Subcutaneous abdominal adipose tissue (tissue), 5 donors: ENCODE measurements at regions not wholly inside any gene's neighbourhood (a gene's known extent, or its start where the extent isn't known, plus 50 kb on each side); places are given as distances from the start of the nearest gene placed in this dataset.

Source experiments
- H3K27ac ChIP-seq: one replicate; pipeline ENCODE4 v1.7.0; 2013; ENCODE audit warnings: low read depth, mild to moderate bottlenecking, inconsistent platforms, low read length, moderate library complexity
- H3K27me3 ChIP-seq, 5 donors: one replicate each; pipeline ENCODE4 v1.7.0; 2013; ENCODE audit warnings: low read length in 5 of 5, inconsistent platforms in 1 of 5; ENCODE audit not compliant: control insufficient read depth in 5 of 5, insufficient read depth in 4 of 5
- H3K36me3 ChIP-seq, 5 donors: one replicate each; pipeline ENCODE4 v1.7.0; 2013; ENCODE audit warnings: low read length in 5 of 5; ENCODE audit not compliant: control insufficient read depth in 5 of 5, insufficient read depth in 5 of 5
- H3K4me1 ChIP-seq, 5 donors: one replicate each; pipeline ENCODE4 v1.7.0; 2013; ENCODE audit warnings: low read length in 5 of 5, mild to moderate bottlenecking in 3 of 5, moderate library complexity in 1 of 5; ENCODE audit not compliant: control insufficient read depth in 5 of 5, insufficient read depth in 5 of 5
- H3K4me3 ChIP-seq, 5 donors: one replicate each; pipeline ENCODE4 v1.7.0; 2013; ENCODE audit warnings: low read length in 5 of 5, low read depth in 1 of 5
- H3K9ac ChIP-seq, 5 donors: one replicate each; pipeline ENCODE4 v1.7.0; 2013; ENCODE audit warnings: low read length in 5 of 5, mild to moderate bottlenecking in 4 of 5, moderate library complexity in 3 of 5
- H3K9me3 ChIP-seq, 5 donors: one replicate each; pipeline ENCODE4 v1.7.0; 2013; ENCODE audit warnings: low read length in 5 of 5; ENCODE audit not compliant: control insufficient read depth in 5 of 5
- donor health status: healthy.
- donor health status: healthy.
- donor health status: healthy.
- donor health status: healthy.
- donor health status: healthy.

DNA sequence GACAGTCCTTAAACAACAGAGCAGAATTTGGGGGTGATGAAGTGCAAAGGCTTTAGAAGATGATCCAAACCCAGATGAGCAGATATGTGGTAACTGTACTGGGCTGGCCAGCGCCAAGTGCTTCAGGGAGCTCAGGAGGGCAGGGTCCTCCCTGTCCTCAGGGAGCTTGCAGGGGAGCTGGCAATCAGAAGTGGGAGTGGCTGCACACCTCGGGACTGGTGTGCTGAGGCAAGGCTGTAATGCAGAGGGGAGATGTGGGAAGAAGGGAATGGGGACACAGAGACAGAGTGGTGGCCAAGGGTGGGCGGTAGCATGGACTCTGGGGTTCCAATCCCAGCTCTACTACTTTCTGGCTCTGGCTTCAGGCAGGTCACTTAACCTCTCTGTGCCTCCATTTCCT lies 235.6 kb upstream of the NCAM1 start:
- Histone ChIP-seq H3K4me1 (no peaks in the 10 kb centered on the region), H3K36me3 (no peaks in the 10 kb centered on the region), H3K27me3 (peaks cover 0 to 12% (median 5%) of the 10 kb centered on the region in 5 donors), H3K27ac (no peak overlapping the region), H3K9me3 (peaks cover 0 to 6% (median 0%) of the 10 kb centered on the region in 5 donors), H3K9ac (no peak overlapping the region), H3K4me3 (no peak overlapping the region)

- Histone ChIP-seq H3K36me3 (no peaks in the 10 kb centered on the region), H3K4me1 (no peaks in the 10 kb centered on the region), H3K9ac (no peak overlapping the region), H3K27ac (no peak overlapping the region), H3K9me3 (peaks cover 0 to 6% (median 0%) of the 10 kb centered on the region in 5 donors), H3K4me3 (no peak overlapping the region), H3K27me3 (peaks cover 0 to 12% (median 5%) of the 10 kb centered on the region in 5 donors)
These were observed 233.8 kb upstream of the NCAM1 start for GRCh38 chr11:112727341-112727841.

GRCh38 chr11:112728288-112728687 lies 232.9 kb upstream of the NCAM1 start:
- H3K4me3 ChIP-seq = no peak overlapping the region
- H3K27ac ChIP-seq = no peak overlapping the region
- H3K36me3 ChIP-seq = no peaks in the 10 kb centered on the region
- H3K27me3 ChIP-seq = peaks cover 0 to 9% (median 5%) of the 10 kb centered on the region in 5 donors
- peaks cover 0 to 6% (median 0%) of the 10 kb centered on the region in 5 donors for H3K9me3 ChIP-seq
- H3K9ac ChIP-seq = no peak overlapping the region
- H3K4me1 ChIP-seq = no peaks in the 10 kb centered on the region

DNA sequence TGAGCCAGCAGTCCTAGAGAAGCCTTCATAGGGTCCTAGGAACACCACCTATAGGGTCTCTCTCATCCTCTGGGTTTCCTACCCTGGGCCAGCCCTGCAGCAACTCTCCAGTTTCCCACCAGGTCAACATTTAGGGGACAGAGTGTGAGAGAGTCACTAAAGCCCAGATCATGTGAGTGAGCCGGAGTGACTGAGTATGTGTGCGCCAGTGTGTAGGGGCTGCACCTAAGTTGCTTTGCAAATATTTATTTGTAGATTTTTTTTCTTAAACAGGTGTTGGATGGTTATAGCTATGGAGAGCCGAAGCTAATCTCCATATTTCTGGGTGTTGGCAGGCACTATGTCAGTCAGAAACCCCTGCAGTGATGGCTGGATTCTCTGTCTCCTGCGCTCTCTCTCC lies 232.5 kb upstream of the NCAM1 start:
- Histone ChIP-seq H3K27me3 (peaks cover 0 to 9% (median 2%) of the 10 kb centered on the region in 5 donors), H3K27ac (no peak overlapping the region), H3K9ac (no peak overlapping the region), H3K9me3 (peaks cover 0 to 6% (median 0%) of the 10 kb centered on the region in 5 donors), H3K36me3 (no peaks in the 10 kb centered on the region), H3K4me1 (no peaks in the 10 kb centered on the region), H3K4me3 (no peak overlapping the region)

GRCh38 chr11:112730591-112730990 lies 230.6 kb upstream of the NCAM1 start:
- peaks cover 0 to 6% (median 0%) of the 10 kb centered on the region in 5 donors for H3K9me3 ChIP-seq
- no peak overlapping the region for H3K27ac ChIP-seq
- H3K36me3 ChIP-seq = no peaks in the 10 kb centered on the region
- peaks cover 0 to 4% (median 0%) of the 10 kb centered on the region in 5 donors for H3K27me3 ChIP-seq
- H3K9ac ChIP-seq = no peak overlapping the region
- H3K4me1 ChIP-seq = no peaks in the 10 kb centered on the region
- H3K4me3 ChIP-seq = no peak overlapping the region

DNA sequence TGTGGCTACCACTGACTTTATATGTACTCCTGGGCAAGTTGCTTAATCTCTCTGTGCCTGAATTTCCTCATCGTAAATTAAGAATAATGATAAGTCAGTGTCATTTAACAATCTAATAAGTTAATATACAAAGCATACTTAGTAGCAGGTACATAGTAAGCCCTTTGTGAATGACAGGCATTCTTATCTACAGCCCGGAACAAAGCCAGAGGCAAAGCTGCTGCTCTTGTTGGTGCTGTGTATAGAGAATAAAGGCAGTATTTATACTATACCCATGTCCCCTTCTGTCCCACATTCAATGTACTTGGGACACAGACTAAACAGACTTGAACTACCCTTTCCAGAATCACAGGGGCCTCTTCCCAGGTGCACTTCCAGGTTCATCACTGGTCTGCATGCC lies 229.7 kb upstream of the NCAM1 start:
- Histone ChIP-seq H3K36me3 (no peaks in the 10 kb centered on the region), H3K4me1 (no peaks in the 10 kb centered on the region), H3K9me3 (peaks cover 0 to 6% (median 0%) of the 10 kb centered on the region in 5 donors), H3K9ac (no peak overlapping the region), H3K4me3 (no peak overlapping the region), H3K27me3 (peaks cover 0 to 4% (median 0%) of the 10 kb centered on the region in 5 donors), H3K27ac (no peak overlapping the region)

- Histone ChIP-seq H3K27ac (no peak overlapping the region), H3K4me3 (no peak overlapping the region), H3K9ac (no peak overlapping the region), H3K4me1 (no peaks in the 10 kb centered on the region), H3K27me3 (peaks cover 0 to 4% (median 0%) of the 10 kb centered on the region in 5 donors), H3K9me3 (peaks cover 0 to 6% (median 0%) of the 10 kb centered on the region in 5 donors), H3K36me3 (no peaks in the 10 kb centered on the region)
These were observed 229.2 kb upstream of the NCAM1 start for GRCh38 chr11:112732031-112732430.

DNA sequence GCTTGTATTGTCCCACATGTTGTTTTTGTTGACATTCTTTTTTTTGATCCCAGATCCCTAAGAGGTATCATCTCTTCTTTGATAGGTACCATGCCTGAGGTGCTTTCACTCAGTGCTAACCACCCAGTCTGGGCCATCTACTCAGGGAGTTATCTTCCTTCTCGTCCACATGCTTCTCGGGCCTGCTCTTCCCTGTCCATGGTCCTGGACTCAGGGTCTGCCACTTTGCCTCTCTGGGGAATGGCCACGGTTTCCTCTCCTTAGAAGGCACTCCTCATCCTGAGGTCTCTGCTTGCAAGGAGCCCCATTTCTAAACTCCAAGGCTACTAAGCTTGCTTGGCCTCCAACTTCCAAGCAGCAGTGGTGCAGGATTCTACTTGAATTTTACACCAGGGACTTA lies 227.0 kb upstream of the NCAM1 start:
- Histone ChIP-seq H3K4me3 (no peak overlapping the region), H3K27ac (no peak overlapping the region), H3K9ac (no peak overlapping the region), H3K4me1 (no peaks in the 10 kb centered on the region), H3K36me3 (no peaks in the 10 kb centered on the region), H3K9me3 (no peaks in the 10 kb centered on the region), H3K27me3 (peaks cover 0 to 2% (median 0%) of the 10 kb centered on the region in 5 donors)

GRCh38 chr11:112735470-112735869 lies 225.8 kb upstream of the NCAM1 start:
- no peak overlapping the region for H3K4me3 ChIP-seq
- no peaks in the 10 kb centered on the region for H3K4me1 ChIP-seq
- no peak overlapping the region for H3K9ac ChIP-seq
- peaks cover 0 to 2% (median 0%) of the 10 kb centered on the region in 5 donors for H3K27me3 ChIP-seq
- H3K36me3 ChIP-seq = no peaks in the 10 kb centered on the region
- H3K9me3 ChIP-seq = no peaks in the 10 kb centered on the region
- H3K27ac ChIP-seq = no peak overlapping the region

DNA sequence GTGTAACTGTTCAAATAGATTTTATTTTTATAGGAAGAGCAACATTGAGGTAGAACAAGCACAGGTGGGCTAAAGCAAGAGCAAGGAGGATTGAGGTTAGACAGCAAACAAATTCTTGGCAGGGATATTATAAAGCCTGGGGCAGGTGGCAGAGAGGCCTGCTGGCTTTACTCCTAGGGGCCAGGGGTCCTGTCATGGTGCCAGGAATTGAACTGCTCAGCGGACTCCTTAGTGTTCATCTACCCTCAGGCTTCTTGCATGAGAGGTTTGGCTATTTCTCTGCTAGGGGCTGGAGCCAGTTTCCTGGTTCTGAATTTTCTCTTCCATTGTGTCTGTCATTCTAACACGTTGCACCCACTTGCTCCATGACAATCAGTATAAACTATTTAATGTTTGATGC lies 217.2 kb upstream of the NCAM1 start:
- Histone ChIP-seq H3K36me3 (no peaks in the 10 kb centered on the region), H3K27me3 (peaks cover 10 to 18% (median 13%) of the 10 kb centered on the region in 5 donors), H3K9ac (no peak overlapping the region), H3K27ac (no peak overlapping the region), H3K4me1 (peaks cover 0 to 7% (median 6%) of the 10 kb centered on the region in 5 donors), H3K9me3 (no peaks in the 10 kb centered on the region), H3K4me3 (no peak overlapping the region)
